BLaER1 treated with 17β-estradiol and CSF1 and Interleukin-3, amounts not matched to agents 10 nM and 100 nM (cell line): ENCODE measurements at regions not wholly inside any gene's neighbourhood (a gene's known extent, or its start where the extent isn't known, plus 50 kb on each side); places are given as distances from the start of the nearest gene placed in this dataset.

Source experiments
- H3K27ac ChIP-seq, 11 experiments: shearing (Covaris generic); formaldehyde crosslinking; 2 replicates each; pipeline ENCODE4 v1.8.1; 2022
- H3K27me3 ChIP-seq, 11 experiments: shearing (Covaris generic); formaldehyde crosslinking; 2 replicates each; pipeline ENCODE4 v1.8.1; 2022
- H3K36me3 ChIP-seq, 11 experiments: shearing (Covaris generic); formaldehyde crosslinking; 2 replicates each; pipeline ENCODE4 v1.8.1; 2022
- H3K4me1 ChIP-seq, 10 experiments: shearing (Covaris generic); formaldehyde crosslinking; 2 replicates each; pipeline ENCODE4 v1.8.1; 2022
- H3K4me2 ChIP-seq, 11 experiments: shearing (Covaris generic); formaldehyde crosslinking; 2 replicates each; pipeline ENCODE4 v1.8.1; 2022
- H3K4me3 ChIP-seq, 10 experiments: shearing (Covaris generic); formaldehyde crosslinking; 2 replicates each; pipeline ENCODE4 v1.8.1; 2022
- H3K9ac ChIP-seq, 11 experiments: shearing (Covaris generic); formaldehyde crosslinking; 2 replicates each; pipeline ENCODE4 v1.8.1; 2022
- H3K9me3 ChIP-seq, 11 experiments: shearing (Covaris generic); formaldehyde crosslinking; replicated peaks in 1 of 11; 2 replicates each; pipeline ENCODE4 v1.8.1; 2022
- H4K20me1 ChIP-seq, 11 experiments: shearing (Covaris generic); formaldehyde crosslinking; 2 replicates each; pipeline ENCODE4 v1.8.1; 2022
- Cebpa-rat ChIP-seq, 11 experiments: shearing (Covaris generic); IDR thresholded peaks; 2 replicates each; pipeline ENCODE4 v1.8.1; 2022

GRCh38 chr15:95327661-95328060, 1002.8 kb upstream of the NR2F2 start:
- no peak overlapping the region for H3K4me2 ChIP-seq
- peaks cover 4 to 9% (median 7%) of the 10 kb centered on the region in 11 experiments; a peak in 14 of 22 replicates for H3K9me3 ChIP-seq
- no peak for TF ChIP-seq Cebpa-rat (IDR thresholded peaks at IDR 0.05)
- H3K9ac ChIP-seq, result no peak overlapping the region
- no peaks in the 10 kb centered on the region for H4K20me1 ChIP-seq
- H3K36me3 ChIP-seq, result no peaks in the 10 kb centered on the region
- H3K27me3 ChIP-seq, result no peaks in the 10 kb centered on the region
- H3K4me1 ChIP-seq, result no peaks in the 10 kb centered on the region
- H3K4me3 ChIP-seq, result no peak overlapping the region
- no peak overlapping the region for H3K27ac ChIP-seq

DNA sequence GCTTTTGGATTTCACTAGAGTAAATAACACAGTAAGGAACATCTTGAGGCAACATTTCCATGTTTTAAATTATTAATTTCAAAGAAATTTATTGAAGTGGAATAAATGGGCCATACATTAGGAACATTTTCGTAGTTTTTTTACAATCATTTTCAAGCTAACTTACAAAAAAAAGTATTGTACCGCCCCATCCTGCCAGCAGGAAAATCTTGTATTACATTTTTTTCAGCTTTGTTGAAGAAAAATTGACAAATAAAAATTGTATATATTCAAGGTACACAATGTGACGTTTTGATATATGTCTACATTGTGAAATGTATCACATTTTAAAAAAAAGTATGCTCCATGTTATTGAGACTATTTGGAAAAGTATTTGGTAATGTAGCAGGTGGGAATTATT, 1001.9 kb upstream of the NR2F2 start:
- Histone ChIP-seq H3K36me3 (no peaks in the 10 kb centered on the region), H4K20me1 (no peaks in the 10 kb centered on the region), H3K9ac (no peak overlapping the region), H3K4me2 (no peak overlapping the region), H3K9me3 (peaks cover 4 to 9% (median 7%) of the 10 kb centered on the region in 11 experiments; a peak in 14 of 22 replicates), H3K27me3 (no peaks in the 10 kb centered on the region), H3K4me1 (no peaks in the 10 kb centered on the region), H3K27ac (no peak overlapping the region), H3K4me3 (no peak overlapping the region)
- TF ChIP-seq Cebpa-rat (IDR thresholded peaks at IDR 0.05), result no peak

DNA sequence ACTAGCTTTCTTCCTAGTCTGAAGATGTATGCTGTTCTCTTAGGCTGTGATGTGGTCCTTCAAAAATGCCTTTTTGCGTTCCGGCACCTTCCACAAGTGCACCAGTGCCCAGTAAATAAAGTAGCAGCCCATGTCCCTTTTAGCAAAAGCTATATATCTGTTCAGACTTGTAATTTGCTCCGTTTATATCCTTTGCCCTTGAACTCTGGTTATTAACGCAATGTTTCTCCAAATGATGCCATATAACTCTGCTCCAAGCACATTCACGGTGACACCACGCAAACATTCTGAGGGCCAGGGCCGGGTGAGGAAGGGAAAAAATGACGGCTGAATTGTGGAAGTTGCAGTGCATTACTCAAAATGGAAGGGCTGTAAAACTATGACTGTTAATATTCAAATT, 1001.1 kb upstream of the NR2F2 start:
- H3K27me3 ChIP-seq, result no peaks in the 10 kb centered on the region
- no peak overlapping the region for H3K9ac ChIP-seq
- H3K4me3 ChIP-seq, result no peak overlapping the region
- H3K4me2 ChIP-seq, result no peak overlapping the region
- no peaks in the 10 kb centered on the region for H3K4me1 ChIP-seq
- no peak overlapping the region for H3K27ac ChIP-seq
- peaks cover 4 to 9% (median 7%) of the 10 kb centered on the region in 11 experiments; a peak in 14 of 22 replicates for H3K9me3 ChIP-seq
- no peaks in the 10 kb centered on the region for H4K20me1 ChIP-seq
- TF ChIP-seq Cebpa-rat (IDR thresholded peaks at IDR 0.05), result no peak
- H3K36me3 ChIP-seq, result no peaks in the 10 kb centered on the region

- no peak for TF ChIP-seq Cebpa-rat (IDR thresholded peaks at IDR 0.05)
- H3K4me3 ChIP-seq, result no peak overlapping the region
- no peaks in the 10 kb centered on the region for H3K4me1 ChIP-seq
- H3K36me3 ChIP-seq, result no peaks in the 10 kb centered on the region
- H3K9ac ChIP-seq, result no peak overlapping the region
- no peak overlapping the region for H3K4me2 ChIP-seq
- no peaks in the 10 kb centered on the region for H3K9me3 ChIP-seq
- no peaks in the 10 kb centered on the region for H3K27me3 ChIP-seq
- no peak overlapping the region for H3K27ac ChIP-seq
- H4K20me1 ChIP-seq, result no peaks in the 10 kb centered on the region
These were observed 988.8 kb upstream of the NR2F2 start for GRCh38 chr15:95341686-95342085.

DNA sequence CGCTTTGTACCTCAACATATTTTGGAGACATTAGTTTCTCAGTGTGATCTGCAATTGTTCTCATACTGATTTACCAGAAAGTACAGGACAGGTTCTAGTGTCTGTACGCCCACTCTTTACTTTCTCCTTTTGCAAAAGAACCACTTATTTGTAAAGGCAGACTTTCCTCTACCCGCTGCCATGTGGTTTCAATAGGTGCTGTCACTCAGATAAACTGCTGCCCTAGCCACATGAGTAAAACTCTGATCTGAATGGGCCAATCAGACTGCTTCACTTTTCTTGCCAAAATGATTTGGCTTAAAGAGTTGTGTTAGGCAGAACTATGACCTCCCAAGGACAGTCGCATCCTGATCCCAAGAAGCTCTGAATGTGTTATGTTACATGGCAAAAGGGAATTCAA, 984.6 kb upstream of the NR2F2 start:
- TF ChIP-seq Cebpa-rat (IDR thresholded peaks at IDR 0.05), result no peak

GRCh38 chr15:95346721-95347475, 983.6 kb upstream of the NR2F2 start:
- Histone ChIP-seq H3K36me3 (no peaks in the 10 kb centered on the region), H4K20me1 (no peaks in the 10 kb centered on the region), H3K27ac (no peak overlapping the region), H3K27me3 (no peaks in the 10 kb centered on the region), H3K4me2 (no peak overlapping the region), H3K4me1 (no peaks in the 10 kb centered on the region), H3K9ac (no peak overlapping the region), H3K9me3 (no peaks in the 10 kb centered on the region), H3K4me3 (no peak overlapping the region)
- no peak for TF ChIP-seq Cebpa-rat (IDR thresholded peaks at IDR 0.05)

More for the DNA sequence above, 984.6 kb upstream of the NR2F2 start:
- Histone ChIP-seq H3K9me3 (no peaks in the 10 kb centered on the region), H3K9ac (no peak overlapping the region), H3K4me3 (no peak overlapping the region), H4K20me1 (no peaks in the 10 kb centered on the region), H3K27ac (no peak overlapping the region), H3K4me2 (no peak overlapping the region), H3K27me3 (no peaks in the 10 kb centered on the region), H3K36me3 (no peaks in the 10 kb centered on the region), H3K4me1 (no peaks in the 10 kb centered on the region)

GRCh38 chr15:95347837-95348236, 982.7 kb upstream of the NR2F2 start:
- H3K4me3 ChIP-seq, result no peak overlapping the region
- H4K20me1 ChIP-seq, result no peaks in the 10 kb centered on the region
- no peaks in the 10 kb centered on the region for H3K9me3 ChIP-seq
- H3K27me3 ChIP-seq, result no peaks in the 10 kb centered on the region
- no peaks in the 10 kb centered on the region for H3K4me1 ChIP-seq
- no peak overlapping the region for H3K4me2 ChIP-seq
- H3K27ac ChIP-seq, result no peak overlapping the region
- TF ChIP-seq Cebpa-rat (IDR thresholded peaks at IDR 0.05), result no peak
- H3K36me3 ChIP-seq, result no peaks in the 10 kb centered on the region
- H3K9ac ChIP-seq, result no peak overlapping the region

- no peak for TF ChIP-seq Cebpa-rat (IDR thresholded peaks at IDR 0.05)
- no peaks in the 10 kb centered on the region for H3K27me3 ChIP-seq
- no peak overlapping the region for H3K4me2 ChIP-seq
These were observed 979.6 kb upstream of the NR2F2 start for GRCh38 chr15:95350908-95351307.

GRCh38 chr15:95352631-95353187, 977.8 kb upstream of the NR2F2 start:
- TF ChIP-seq Cebpa-rat (IDR thresholded peaks at IDR 0.05), result no peak
- no peaks in the 10 kb centered on the region for H3K4me1 ChIP-seq

More at GRCh38 chr15:95350908-95351307, 979.6 kb upstream of the NR2F2 start:
- H3K27ac ChIP-seq, result no peak overlapping the region
- H3K9ac ChIP-seq, result no peak overlapping the region
- H4K20me1 ChIP-seq, result no peaks in the 10 kb centered on the region
- no peaks in the 10 kb centered on the region for H3K36me3 ChIP-seq
- no peaks in the 10 kb centered on the region for H3K4me1 ChIP-seq
- H3K4me3 ChIP-seq, result no peak overlapping the region
- H3K9me3 ChIP-seq, result no peaks in the 10 kb centered on the region

DNA sequence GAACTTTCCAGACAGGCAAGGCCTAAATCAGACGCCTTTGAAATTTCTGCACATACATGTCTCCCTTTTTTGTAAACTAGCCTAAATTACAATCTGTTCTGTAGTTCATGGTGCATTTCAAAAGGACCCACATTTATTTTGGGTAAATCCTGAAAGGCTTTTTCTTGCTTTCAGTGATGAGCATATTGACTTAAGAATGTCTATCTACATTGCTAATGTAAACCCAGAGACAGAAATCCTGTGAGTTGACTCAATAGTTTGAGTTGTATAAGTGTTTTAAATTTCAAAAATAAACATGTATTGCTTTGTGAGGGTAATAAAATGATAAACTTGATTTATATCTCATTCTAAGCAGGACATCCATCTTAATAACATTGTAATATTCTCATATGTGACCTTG, 977.0 kb upstream of the NR2F2 start:
- Histone ChIP-seq H3K4me1 (no peaks in the 10 kb centered on the region), H3K9me3 (peaks cover 0 to under 1% (median 0%) of the 10 kb centered on the region in 11 experiments; a peak in 1 of 22 replicates), H3K4me3 (no peak overlapping the region), H4K20me1 (no peaks in the 10 kb centered on the region), H3K36me3 (no peaks in the 10 kb centered on the region), H3K27me3 (no peaks in the 10 kb centered on the region), H3K27ac (no peak overlapping the region), H3K9ac (no peak overlapping the region), H3K4me2 (no peak overlapping the region)
- no peak for TF ChIP-seq Cebpa-rat (IDR thresholded peaks at IDR 0.05)

More at GRCh38 chr15:95352631-95353187, 977.8 kb upstream of the NR2F2 start:
- H3K4me3 ChIP-seq, result no peak overlapping the region
- H3K9ac ChIP-seq, result no peak overlapping the region
- no peaks in the 10 kb centered on the region for H3K36me3 ChIP-seq
- H3K4me2 ChIP-seq, result no peak overlapping the region
- no peaks in the 10 kb centered on the region for H4K20me1 ChIP-seq
- H3K9me3 ChIP-seq, result no peaks in the 10 kb centered on the region
- no peak overlapping the region for H3K27ac ChIP-seq
- H3K27me3 ChIP-seq, result no peaks in the 10 kb centered on the region
